ENCODE measurements at regions not wholly inside any gene's neighbourhood (a gene's known extent, or its start where the extent isn't known, plus 50 kb on each side); places are given as distances from the start of the nearest gene placed in this dataset.

DNA sequence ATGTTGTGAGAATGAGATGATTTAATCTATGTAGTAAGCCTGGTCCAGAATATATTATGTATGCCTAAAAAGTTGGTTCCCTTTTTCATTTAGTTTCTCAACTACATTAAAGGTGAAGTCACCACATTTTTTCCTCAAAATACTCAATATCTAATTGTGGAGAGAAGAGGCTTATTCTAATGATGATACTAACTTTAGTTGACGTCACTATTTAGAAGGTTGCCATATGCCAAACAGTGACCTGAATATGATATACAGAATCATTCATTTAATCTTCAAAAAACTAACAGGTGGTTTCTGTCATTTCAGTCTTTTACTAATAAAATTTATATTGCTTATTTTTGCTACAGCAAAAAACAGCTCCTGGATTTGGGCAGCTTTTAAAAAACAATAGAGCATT lies 480.7 kb upstream of the NWD2 start:
- H3K4me3 ChIP-seq: no peak overlapping the region
- H3K36me3 ChIP-seq: no peaks in the 10 kb centered on the region
- no peaks in the 10 kb centered on the region for H3K4me1 ChIP-seq
- intact Hi-C loops (cut with DNase I): no loop called here
- H3K9me3 ChIP-seq: no peaks in the 10 kb centered on the region
- no peak for ATAC-seq
- no peak overlapping the region for H3K27ac ChIP-seq
- TF ChIP-seq, protein P1, sequence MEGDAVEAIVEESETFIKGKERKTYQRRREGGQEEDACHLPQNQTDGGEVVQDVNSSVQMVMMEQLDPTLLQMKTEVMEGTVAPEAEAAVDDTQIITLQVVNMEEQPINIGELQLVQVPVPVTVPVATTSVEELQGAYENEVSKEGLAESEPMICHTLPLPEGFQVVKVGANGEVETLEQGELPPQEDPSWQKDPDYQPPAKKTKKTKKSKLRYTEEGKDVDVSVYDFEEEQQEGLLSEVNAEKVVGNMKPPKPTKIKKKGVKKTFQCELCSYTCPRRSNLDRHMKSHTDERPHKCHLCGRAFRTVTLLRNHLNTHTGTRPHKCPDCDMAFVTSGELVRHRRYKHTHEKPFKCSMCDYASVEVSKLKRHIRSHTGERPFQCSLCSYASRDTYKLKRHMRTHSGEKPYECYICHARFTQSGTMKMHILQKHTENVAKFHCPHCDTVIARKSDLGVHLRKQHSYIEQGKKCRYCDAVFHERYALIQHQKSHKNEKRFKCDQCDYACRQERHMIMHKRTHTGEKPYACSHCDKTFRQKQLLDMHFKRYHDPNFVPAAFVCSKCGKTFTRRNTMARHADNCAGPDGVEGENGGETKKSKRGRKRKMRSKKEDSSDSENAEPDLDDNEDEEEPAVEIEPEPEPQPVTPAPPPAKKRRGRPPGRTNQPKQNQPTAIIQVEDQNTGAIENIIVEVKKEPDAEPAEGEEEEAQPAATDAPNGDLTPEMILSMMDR (IDR thresholded peaks at IDR 0.05): no peak
- no peaks in the 10 kb centered on the region for H3K27me3 ChIP-seq (ENCODE audit: low read depth)
- no peak for DNase-seq

DNA sequence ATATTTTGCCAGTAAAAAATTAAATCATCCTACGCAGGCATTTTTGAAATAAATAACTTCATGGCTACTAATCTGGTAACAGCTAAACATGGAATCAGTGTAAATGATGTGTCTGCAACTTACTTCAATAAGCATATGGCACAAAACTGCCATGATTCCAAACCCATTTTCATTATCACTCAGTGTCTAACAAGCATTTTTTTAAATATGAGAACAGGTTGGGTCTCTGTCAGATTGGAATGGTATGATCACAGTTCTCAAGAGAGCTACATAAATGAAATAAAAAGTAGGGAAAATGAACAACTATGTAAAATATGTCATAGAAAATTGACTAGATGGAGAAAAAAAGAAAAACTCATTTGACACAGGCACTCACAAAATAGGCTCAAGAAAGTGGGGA lies 476.9 kb upstream of the NWD2 start:
- no peaks in the 10 kb centered on the region for H3K36me3 ChIP-seq

DNA sequence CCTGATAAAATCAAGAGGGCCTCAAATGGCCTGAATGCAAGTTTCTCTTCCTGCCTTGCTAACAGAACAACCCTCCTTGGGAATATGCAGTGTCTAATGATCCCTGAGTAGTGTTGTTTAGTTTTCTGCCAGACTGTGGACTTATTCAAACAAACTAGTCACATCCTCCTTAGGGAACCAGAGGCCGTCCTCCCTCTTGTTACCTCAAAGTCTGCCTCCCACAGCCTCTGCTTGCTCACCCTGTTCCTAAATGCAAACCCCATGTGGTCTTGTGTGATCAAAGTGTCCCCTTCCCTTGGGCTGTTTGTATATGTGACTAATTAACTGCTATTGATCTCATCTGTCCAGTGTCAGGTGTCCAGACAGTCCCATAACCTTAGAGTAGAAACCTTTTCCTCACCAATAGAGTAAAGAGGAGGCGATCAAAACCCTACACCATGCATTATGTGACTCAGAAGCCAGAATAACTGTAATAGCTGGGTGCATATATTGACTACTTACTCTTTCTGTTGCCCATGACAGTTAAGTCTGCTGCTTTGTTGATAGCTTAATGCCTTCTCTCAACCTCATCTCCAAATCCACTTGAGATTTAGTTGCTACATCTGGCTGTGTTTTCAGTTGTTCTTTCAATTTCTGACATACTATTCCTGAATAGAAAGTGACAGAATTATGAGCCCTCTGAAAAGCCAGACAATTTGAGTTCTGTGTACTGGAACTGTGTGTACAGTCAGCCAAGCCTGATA lies 473.0 kb upstream of the NWD2 start:
- Histone ChIP-seq H3K4me3 (no peak overlapping the region), H3K9me3 (no peaks in the 10 kb centered on the region), H3K27me3 (ENCODE audit: low read depth) (no peaks in the 10 kb centered on the region), H3K36me3 (no peaks in the 10 kb centered on the region), H3K4me1 (no peaks in the 10 kb centered on the region), H3K27ac (no peak overlapping the region)
- DNase-seq (no peak), ATAC-seq (no peak)
- intact Hi-C loops (cut with DNase I): no loop called here
- TF ChIP-seq, protein P1 (IDR thresholded peaks at IDR 0.05): no peak

More for the DNA sequence above, 476.9 kb upstream of the NWD2 start:
- Histone ChIP-seq H3K4me1 (no peaks in the 10 kb centered on the region), H3K27me3 (ENCODE audit: low read depth) (no peaks in the 10 kb centered on the region), H3K27ac (no peak overlapping the region), H3K4me3 (no peak overlapping the region), H3K9me3 (no peaks in the 10 kb centered on the region)
- TF ChIP-seq, protein P1 (IDR thresholded peaks at IDR 0.05): no peak
- ATAC-seq: no peak
- intact Hi-C loops (cut with DNase I): no loop called here
- no peak for DNase-seq

DNA sequence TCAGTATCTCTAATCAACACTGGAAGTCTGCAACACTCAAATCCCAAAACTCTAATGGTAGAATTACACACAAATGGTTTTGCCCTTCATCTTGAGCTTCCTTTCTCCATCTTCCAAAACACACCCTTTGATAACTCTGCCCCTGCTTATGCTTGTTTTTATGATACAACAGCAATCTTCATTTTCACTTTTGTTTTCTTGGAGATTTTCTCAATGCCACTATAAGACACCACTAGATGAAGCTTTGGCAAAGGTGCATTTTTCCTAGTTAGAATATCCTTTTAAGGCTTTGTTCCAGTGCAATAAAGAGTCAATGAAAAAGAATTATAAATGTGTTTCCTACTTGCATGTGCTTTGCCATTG lies 472.4 kb upstream of the NWD2 start:
- Histone ChIP-seq H3K4me3 (no peak overlapping the region), H3K9me3 (no peaks in the 10 kb centered on the region), H3K4me1 (no peaks in the 10 kb centered on the region), H3K27me3 (ENCODE audit: low read depth) (no peaks in the 10 kb centered on the region), H3K27ac (no peak overlapping the region), H3K36me3 (no peaks in the 10 kb centered on the region)
- TF ChIP-seq, protein P1 (IDR thresholded peaks at IDR 0.05): no peak
- DNase-seq: no peak
- intact Hi-C loops (cut with DNase I): no loop called here
- no peak for ATAC-seq

DNA sequence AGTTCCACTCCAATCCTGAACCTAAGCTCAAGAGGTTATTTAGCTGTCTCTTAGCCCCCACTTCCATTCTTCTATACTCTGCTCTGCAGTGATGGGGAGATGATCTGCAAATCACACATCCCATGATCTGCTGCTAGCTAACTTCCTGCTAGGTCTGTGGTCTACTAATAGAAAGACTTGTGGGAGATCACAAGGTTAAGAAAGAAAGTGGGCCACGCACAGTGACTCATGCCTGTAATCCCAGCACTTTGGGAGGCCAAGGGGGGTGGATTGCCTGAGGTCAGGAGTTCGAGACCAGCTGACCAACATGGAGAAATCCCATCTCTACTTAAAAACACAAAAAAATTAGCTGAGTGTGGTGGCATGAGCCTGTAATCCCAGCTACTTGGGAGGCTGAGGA lies 471.1 kb upstream of the NWD2 start:
- no peak for DNase-seq
- Histone ChIP-seq H3K4me1 (no peaks in the 10 kb centered on the region), H3K4me3 (no peak overlapping the region), H3K9me3 (no peaks in the 10 kb centered on the region), H3K36me3 (no peaks in the 10 kb centered on the region), H3K27ac (no peak overlapping the region), H3K27me3 (ENCODE audit: low read depth) (no peaks in the 10 kb centered on the region)
- intact Hi-C loops (cut with DNase I): no loop called here
- TF ChIP-seq, protein P1 (IDR thresholded peaks at IDR 0.05): no peak
- no peak for ATAC-seq

Measured in lower lobe of right lung (tissue), 2 donors.